Dermis microvascular lymphatic vessel endothelial cell (primary cell): ENCODE measurements at regions not wholly inside any gene's neighbourhood (a gene's known extent, or its start where the extent isn't known, plus 50 kb on each side); places are given as distances from the start of the nearest gene placed in this dataset.
"Not testable (repeated sequence)": the region's sequence is repeated elsewhere in the genome, so short reads cannot be mapped to it uniquely, and the experiment has no call there.

ENCODE experiments used
- DNase-seq, 2 donors: peaks; one replicate each; pipeline versions ENCODE4 v3.0.0 to v3.0.0-alpha.2; 2010; ENCODE audit warnings: low read depth in 2 of 2

DNA sequence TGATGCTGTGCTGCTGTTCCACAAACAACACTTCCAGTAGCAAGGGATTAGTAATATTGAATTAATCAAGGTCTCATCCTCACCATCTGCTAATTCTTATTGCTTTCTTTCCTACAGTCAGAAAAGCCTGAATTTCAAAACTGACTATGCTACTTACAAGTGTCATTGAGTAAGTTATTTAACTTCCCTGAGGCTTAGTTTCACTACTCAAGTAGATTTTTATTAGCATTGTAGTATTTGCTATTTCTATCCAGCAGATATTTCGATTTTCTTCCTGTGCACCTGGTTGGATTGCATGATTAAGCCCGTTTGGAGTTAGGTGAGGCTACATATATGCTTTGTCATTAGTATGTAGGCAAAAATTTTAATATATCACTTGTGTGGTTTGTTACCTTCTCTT, 591.5 kb downstream of the TRHDE start:
- DNase-seq, result no peak

- no peak for DNase-seq
Observed at GRCh38 chr12:72865921-72866320, 593.8 kb downstream of the TRHDE start.

GRCh38 chr12:72869024-72869423, 596.9 kb downstream of the TRHDE start:
- no peak for DNase-seq

DNA sequence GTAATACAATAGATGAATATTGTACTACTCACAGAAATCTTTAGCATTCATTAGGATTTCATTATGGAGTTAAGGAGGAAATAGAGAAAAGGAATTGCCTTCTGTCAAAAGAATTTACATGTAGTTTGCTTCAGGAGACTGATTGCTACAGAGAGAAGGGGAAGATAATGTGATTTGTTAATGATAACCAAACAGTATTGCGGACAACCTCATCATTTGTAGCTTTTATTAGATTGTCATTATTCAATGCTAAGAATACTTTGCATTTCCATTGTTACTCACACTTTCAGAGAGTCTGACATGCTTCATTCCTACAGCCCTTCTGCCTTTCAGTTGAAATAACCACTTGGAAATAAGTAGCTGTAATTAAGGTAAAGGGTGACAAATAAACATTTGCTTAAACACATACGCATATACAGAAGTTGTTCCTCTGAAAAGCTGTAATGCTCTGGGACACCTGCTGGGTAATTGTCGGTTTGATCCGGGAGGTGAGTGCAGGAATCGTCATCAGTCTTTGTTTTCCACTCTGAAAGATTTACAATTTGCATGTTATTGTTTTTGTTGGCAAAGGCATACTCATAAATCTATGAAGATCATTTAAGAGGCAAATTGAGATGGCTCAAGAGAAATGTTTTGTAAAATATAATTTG, 600.2 kb downstream of the TRHDE start:
- DNase-seq, result no peak

- no peak for DNase-seq
Observed at GRCh38 chr12:72872996-72873395, 600.8 kb downstream of the TRHDE start.

GRCh38 chr12:72876092-72876491, 603.9 kb downstream of the TRHDE start:
- no peak for DNase-seq

GRCh38 chr12:72888693-72889092, 616.5 kb downstream of the TRHDE start:
- no peak for DNase-seq

DNA sequence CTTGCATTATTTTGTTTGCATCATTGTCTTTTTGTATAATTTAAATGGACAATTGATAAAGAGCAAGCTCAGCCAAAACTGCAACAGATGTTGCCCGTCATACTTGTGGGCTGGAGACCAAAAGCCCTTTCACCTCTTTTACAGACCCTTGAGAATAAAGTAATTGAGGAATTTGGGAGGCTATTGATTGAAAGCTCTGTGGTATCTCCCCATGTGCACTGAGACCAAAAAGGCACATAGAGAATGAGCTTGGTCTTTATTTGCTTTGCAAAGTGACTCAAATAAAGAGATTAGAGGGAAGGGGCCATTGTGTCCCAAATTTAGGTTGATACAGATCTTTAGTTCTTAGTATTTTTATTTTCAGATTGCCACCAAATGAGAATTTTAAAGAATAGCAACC, 617.6 kb downstream of the TRHDE start:
- no peak for DNase-seq

- DNase-seq, result no peak
Observed at GRCh38 chr12:72901685-72902084, 629.5 kb downstream of the TRHDE start.

DNA sequence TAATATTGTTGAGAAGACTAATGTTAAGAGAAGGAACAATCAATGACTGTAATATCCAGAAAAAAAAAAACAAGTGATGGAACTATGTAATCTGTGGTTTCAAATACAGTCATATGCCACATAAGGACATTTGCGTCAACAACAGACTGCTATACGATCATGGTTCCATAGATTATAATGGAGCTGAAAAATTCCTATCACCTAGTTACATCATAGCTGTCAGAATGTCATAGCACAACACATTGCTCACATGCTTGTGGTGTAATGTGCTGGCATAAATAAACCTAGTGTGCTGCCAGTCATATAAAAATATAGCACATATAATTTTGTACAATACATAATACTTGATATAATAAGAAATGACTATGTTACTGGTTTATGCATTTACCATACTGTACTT, 653.5 kb downstream of the TRHDE start:
- DNase-seq, result no peak

DNA sequence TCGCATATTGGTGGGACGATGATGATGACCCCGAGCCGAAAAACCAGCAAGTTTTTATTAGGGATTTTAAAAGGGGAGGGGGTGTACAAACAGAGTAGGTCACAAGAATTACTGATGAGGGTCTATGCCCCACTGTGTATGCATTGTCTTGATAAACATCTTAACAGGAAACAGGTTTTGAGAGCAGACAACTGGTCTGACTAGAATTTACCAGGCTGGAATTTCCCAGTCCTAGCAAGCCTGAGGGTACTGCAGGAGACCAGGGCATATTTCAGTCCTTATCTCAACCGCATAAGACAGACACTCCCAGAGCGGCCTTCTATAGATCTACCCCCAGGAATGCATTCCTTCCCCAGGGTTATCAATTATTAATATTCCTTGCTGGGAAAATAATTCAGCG, 659.7 kb downstream of the TRHDE start:
- DNase-seq, result not testable (repeated sequence)

GRCh38 chr12:72937486-72937885, 665.3 kb downstream of the TRHDE start:
- DNase-seq, result no peak

DNA sequence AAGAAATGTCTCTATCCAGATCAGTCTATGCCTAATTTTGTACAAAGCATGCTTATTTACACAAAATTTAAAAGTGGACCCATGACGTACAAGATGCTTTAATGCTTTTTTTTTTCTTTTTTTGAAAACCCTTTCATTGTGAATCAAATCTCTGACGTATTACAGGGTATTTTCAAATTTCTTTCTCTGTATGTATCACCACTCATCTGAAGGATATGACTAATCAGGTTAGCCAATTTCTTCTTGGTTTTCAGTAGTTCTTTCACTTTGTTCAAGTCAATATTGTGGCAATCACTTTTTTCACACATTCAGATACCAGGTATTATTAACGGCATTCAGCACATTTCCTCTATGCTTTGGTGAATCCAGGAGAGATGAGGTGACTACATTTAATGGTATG, 685.3 kb downstream of the TRHDE start:
- no peak for DNase-seq

DNA sequence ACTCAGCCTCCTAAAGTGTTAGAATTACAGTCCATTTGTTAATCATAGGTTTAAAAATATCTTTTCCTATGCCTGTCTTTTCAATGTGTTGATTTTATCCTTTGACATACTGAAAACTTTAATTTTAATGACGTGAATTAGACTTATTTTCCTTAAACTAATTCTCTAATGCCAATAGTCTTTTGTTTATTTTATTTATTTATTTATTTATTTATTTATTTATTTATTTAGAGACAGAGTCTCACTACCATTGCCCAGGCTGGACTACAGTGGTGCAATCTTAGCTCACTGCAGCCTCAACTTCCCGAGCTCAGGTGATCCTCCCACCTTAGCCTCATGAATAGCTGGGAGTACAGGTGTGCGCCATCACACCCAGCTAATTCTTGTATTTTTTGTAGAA, 694.5 kb downstream of the TRHDE start:
- no peak for DNase-seq

GRCh38 chr12:72974954-72975555, 702.9 kb downstream of the TRHDE start:
- no peak for DNase-seq

- no peak for DNase-seq
Observed at GRCh38 chr12:72978999-72979398, 706.8 kb downstream of the TRHDE start.

- no peak for DNase-seq
Observed at GRCh38 chr12:72982356-72982755, 710.2 kb downstream of the TRHDE start.

GRCh38 chr12:72986963-72987362, 714.8 kb downstream of the TRHDE start:
- no peak for DNase-seq

- DNase-seq, result no peak
Observed at GRCh38 chr12:72989458-72989947, 717.3 kb downstream of the TRHDE start.

- DNase-seq, result not testable (repeated sequence)
Observed at GRCh38 chr12:72995029-72995428, 722.9 kb downstream of the TRHDE start.

DNA sequence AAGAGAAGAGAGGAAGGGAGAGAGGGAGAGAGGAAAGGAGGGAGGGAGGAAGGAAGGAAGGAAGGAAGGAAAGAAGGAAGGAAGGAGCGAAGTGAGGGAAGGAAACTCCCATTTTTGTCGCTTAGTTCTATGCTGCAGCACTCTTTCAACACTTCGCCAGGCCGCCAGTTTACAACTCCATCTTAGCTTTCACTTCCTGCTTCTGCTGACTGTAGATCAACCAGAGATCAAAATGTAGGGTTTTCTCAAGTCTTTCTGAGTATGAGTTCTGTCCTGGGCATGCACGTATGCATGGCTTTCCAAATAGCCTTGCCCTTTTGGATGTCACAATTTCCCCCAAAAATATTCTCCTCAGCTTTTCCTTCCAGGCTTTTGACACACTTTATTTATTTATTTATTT, 723.4 kb downstream of the TRHDE start:
- DNase-seq, result no peak

DNA sequence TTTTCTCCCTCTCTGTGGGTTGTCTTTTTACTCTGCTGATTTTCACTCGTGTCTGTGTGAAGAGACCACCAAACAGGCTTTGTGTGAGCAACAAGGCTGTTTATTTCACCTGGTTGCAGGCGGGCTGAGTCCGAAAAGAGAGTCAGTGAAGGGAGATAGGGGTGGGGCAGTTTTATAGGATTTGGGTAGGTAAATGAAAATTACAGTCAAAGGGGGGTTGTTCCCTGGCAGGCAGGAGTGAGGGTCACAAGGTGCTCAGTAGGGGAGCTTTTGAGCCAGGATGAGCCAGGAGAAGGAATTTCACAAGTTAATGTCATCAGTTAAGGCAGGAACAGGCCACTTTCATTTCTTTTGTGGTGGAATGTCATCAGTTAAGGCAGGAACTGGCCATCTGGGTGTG, 729.6 kb downstream of the TRHDE start:
- DNase-seq, result not testable (repeated sequence)

DNA sequence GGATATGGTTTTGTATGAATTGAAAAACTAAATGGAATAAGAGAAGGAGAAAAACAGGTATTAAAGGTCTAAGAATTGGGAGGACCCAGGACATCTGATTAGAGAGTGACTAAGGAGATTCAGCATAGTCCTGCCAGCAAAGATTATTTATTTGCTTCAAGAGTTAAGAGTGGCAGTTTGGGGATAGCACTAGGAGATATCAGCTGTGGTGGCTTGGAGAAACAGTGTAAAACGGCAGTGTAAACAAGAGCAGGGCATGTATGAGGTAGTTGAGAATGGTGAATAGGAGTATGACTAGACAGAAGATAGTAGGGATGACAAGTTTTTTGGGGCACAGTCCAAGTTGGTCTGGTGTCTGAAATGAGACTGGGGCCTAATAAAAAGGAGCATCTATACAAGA, 730.3 kb downstream of the TRHDE start:
- not testable (repeated sequence) for DNase-seq
